Stimulated activated naive B cell treated with anti-CD40 and anti-IgM and Interleukin-4, amounts not matched to agents 10 μg/mL and 1 μg/mL and 100 μg/mL, for 72 hours (primary cell): ENCODE measurements at regions not wholly inside any gene's neighbourhood (a gene's known extent, or its start where the extent isn't known, plus 50 kb on each side); places are given as distances from the start of the nearest gene placed in this dataset.

Source experiments
- ATAC-seq, 2 donors: fragments of 150-1000 bp; cut with Tn5 transposase; replicated peaks; 2 replicates each; pipeline ENCODE4 v1.10.0; 2021; ENCODE audit warnings: moderate library complexity in 1 of 2
- DNase-seq: peaks from one replicate; pipeline ENCODE4 v3.0.0; 2021
- H3K27ac Mint-ChIP-seq: one replicate; pipeline ENCODE4 v1.8.0; 2022; ENCODE audit warnings: mild to moderate bottlenecking, mixed read lengths
- H3K27me3 Mint-ChIP-seq, 2 donors: one replicate each; pipeline ENCODE4 v1.8.0; 2022; ENCODE audit warnings: mixed read lengths in 2 of 2
- H3K36me3 Mint-ChIP-seq, 2 donors: one replicate each; pipeline ENCODE4 v1.8.0; 2022; ENCODE audit warnings: mixed read lengths in 2 of 2, mild to moderate bottlenecking in 1 of 2
- H3K4me1 Mint-ChIP-seq, 2 donors: one replicate each; pipeline ENCODE4 v1.8.0; 2022; ENCODE audit warnings: mixed read lengths in 2 of 2, mild to moderate bottlenecking in 1 of 2
- H3K4me3 Mint-ChIP-seq, 2 donors: one replicate each; pipeline ENCODE4 v1.8.0; 2022; ENCODE audit warnings: mild to moderate bottlenecking in 2 of 2, mixed read lengths in 2 of 2, moderate library complexity in 1 of 2
- H3K9me3 Mint-ChIP-seq, 2 donors: one replicate each; pipeline ENCODE4 v1.8.0; 2022; ENCODE audit warnings: mixed read lengths in 2 of 2, mild to moderate bottlenecking in 1 of 2

DNA sequence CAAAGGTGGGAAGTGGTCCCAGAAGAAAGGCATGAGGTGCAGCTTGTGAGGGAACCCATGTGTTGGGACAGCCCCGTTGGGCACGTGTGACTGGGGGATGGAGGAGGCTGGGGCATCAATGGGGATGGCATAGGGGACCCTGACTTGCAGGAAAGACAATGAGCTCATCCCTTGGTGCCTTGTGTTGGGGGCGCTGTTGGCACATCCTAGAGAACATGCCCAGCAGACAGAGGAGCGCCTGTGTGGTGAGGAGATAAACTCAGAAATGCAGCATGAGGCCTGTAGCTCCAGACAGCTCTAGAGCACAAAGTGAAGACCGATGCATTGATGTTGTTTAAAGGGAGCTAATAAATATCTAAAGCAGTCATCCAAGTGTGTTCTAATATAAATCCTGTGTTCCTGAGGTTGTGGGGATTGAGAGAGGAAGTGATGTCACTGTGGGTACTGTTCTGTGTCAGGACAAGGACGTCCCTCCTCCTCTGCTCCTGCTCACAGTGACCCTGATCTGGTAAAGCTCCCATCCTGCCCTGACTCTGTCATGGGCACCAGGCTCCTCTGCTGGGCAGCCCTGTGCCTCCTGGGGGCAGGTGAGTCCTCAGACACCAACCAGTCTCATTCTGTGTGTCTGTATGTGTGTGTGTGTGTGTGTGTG, 126.1 kb upstream of the PRSS58 start:
- H3K27ac Mint-ChIP-seq = no peak overlapping the region
- peaks cover 12 to 16% of the 10 kb centered on the region in 2 donors for H3K4me1 Mint-ChIP-seq

DNA sequence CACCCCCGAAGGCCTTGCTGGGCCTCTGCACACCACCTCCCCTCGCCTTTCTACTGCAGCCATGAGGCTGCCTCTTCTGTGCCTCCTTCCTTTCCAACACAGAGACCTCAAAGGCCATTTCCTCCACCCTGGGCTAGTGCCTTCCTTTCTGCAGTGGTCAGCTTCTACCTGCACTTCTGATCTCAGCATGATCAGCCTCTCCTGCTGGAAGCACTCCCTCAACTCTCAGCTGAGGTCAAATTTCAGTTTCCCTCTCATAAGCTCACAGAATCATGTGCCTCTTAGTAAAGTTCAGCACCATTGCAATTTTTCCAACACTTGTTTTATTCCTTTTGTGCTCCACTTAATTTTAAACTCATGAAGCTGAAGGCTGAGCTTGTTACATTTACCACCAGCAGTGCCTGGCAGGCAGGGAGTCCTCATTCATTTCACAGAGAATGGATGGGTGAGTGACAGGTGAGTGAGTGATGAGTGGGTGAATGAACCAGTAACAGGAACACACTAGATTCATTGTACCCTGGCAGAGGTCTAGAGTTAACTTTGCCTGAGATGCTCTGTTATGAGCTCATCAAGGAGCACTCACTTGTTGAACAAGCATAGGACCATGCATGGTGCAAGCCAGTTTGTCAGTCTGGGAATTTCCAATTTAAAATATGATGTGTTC, 124.0 kb upstream of the PRSS58 start:
- no peaks in the 10 kb centered on the region for H3K9me3 Mint-ChIP-seq

More for the DNA sequence above, 126.1 kb upstream of the PRSS58 start:
- Mint-ChIP-seq H3K9me3 (no peaks in the 10 kb centered on the region), H3K36me3 (no peaks in the 10 kb centered on the region), H3K27me3 (peaks cover 0 to 13% of the 10 kb centered on the region in 2 donors), H3K4me3 (peak overlapping the region; percentile 15 to 39)
- peak; percentile 42 to 45 for ATAC-seq
- DNase-seq = no peak

DNA sequence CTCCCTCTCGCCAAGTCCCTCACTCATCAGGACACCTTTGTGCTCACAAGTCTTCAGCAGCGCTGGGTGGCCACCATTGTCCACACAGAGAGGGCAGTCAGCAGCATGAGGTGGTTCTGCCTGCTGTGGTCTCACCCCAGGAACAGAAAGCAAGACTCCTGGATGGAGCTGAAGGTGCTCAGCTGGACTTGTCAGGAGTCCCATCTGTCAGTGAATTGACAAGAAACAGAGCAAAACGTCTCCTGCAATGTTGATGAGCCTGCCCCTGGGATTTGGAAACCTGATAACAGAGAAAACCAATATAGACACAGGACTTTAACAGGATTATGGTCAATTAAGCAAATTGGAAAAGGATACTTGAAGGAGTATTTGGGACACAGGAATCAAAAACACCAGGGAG, 122.2 kb upstream of the PRSS58 start:
- H3K4me1 Mint-ChIP-seq = peaks cover 12 to 16% of the 10 kb centered on the region in 2 donors
- no peaks in the 10 kb centered on the region for H3K9me3 Mint-ChIP-seq
- H3K27me3 Mint-ChIP-seq = peaks cover 6 to 13% of the 10 kb centered on the region in 2 donors
- no peak overlapping the region for H3K27ac Mint-ChIP-seq
- ATAC-seq (no peak), DNase-seq (no peak)
- no peaks in the 10 kb centered on the region for H3K36me3 Mint-ChIP-seq
- H3K4me3 Mint-ChIP-seq = no peak overlapping the region

More for the DNA sequence above, 124.0 kb upstream of the PRSS58 start:
- DNase-seq = no peak
- no peak overlapping the region for H3K4me3 Mint-ChIP-seq
- H3K36me3 Mint-ChIP-seq = no peaks in the 10 kb centered on the region
- peaks cover 0 to 13% of the 10 kb centered on the region in 2 donors for H3K27me3 Mint-ChIP-seq
- ATAC-seq = no peak
- H3K4me1 Mint-ChIP-seq = peaks cover 12 to 16% of the 10 kb centered on the region in 2 donors
- no peak overlapping the region for H3K27ac Mint-ChIP-seq

DNA sequence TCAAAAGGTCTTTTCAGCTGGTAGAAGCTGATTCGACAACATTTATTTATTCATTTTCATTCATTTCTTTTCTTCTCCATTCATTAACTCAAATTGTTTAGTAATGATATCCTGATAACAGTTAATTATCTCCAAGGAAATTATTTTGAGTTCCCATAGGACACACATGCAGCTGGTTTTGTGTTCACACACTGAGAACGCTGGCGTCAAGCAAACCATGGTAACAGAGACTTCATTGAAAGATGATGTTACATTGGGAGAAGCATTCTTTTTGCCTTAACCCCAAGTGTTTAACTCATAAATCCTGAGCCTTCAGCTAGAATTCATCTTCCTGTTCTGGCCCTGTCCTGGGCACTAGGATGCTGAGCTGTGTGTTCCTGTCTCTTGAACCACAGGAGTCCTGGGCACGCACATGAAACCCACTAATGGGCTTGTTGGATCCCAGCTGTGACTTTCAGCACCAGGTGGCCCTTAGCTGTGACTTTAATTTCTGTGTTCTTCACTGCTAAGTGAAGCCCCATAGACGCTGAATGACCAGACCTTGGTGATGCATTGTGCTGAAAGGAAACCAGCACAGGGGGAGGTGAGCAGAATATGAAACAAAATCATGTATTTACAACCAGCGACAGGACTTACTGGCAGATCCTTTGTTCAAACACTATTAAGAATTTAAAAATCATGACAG, 121.5 kb upstream of the PRSS58 start:
- no peaks in the 10 kb centered on the region for H3K9me3 Mint-ChIP-seq
- peaks cover 6 to 13% of the 10 kb centered on the region in 2 donors for H3K27me3 Mint-ChIP-seq
- no peak overlapping the region for H3K4me3 Mint-ChIP-seq
- ATAC-seq = no peak
- no peaks in the 10 kb centered on the region for H3K36me3 Mint-ChIP-seq
- peaks cover 7 to 9% of the 10 kb centered on the region in 2 donors for H3K4me1 Mint-ChIP-seq
- H3K27ac Mint-ChIP-seq = no peak overlapping the region
- no peak for DNase-seq

DNA sequence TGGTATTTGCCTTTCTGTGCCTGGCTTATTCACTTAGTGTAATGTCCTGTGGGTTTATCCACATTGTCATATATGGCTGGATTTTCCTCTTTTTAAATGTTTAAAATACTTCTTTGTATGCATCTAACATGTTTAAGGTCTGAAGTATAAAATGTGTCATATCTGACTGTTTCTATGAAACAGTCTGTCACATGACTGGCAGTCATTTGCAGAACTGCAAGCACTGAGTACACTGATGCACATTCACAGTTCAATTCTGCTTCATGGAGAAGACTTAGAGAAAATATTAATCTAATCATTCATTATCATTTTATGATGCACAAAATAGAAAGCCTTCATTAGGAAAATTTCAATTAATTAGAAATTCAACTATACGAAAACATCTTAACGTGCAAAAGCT, 119.7 kb upstream of the PRSS58 start:
- no peak for DNase-seq
- H3K4me3 Mint-ChIP-seq = no peak overlapping the region
- ATAC-seq = no peak
- no peaks in the 10 kb centered on the region for H3K36me3 Mint-ChIP-seq
- H3K4me1 Mint-ChIP-seq = no peaks in the 10 kb centered on the region
- H3K27ac Mint-ChIP-seq = no peak overlapping the region
- H3K9me3 Mint-ChIP-seq = no peaks in the 10 kb centered on the region
- peaks cover 6 to 7% of the 10 kb centered on the region in 2 donors for H3K27me3 Mint-ChIP-seq

DNA sequence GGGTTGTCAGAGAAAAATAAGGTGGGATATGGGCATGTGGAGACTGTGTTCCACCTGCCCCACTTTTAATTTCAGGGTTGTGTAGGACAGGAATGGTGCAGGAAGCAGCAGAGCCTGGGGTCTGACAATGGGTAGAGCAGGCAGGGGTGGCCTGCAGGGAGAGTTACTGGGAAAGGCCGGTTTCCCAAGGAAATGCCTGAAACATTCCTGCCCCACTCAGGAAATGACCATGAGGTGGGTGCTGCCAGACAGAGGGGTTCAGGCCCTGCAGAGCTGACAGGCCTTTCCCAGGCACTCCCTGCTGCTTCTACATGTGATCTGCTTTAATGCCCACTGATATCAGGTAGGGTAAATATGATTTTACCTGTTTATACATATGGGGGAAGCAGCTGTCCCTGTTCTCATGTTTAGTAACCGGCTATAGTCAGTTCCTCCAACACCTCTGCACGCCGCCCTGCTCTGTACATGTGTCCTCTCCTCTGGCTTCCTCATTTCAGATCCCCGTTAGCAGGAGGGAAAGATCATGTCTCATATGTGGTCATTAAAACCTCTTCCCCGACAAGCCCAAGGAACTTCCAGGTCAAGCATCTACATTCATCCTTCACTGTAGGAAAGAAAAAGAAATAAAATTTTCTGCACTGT, 118.6 kb upstream of the PRSS58 start:
- ATAC-seq (peak; percentile 63 to 68), DNase-seq (no peak)
- Mint-ChIP-seq H3K4me3 (no peak overlapping the region), H3K27ac (no peak overlapping the region), H3K9me3 (no peaks in the 10 kb centered on the region), H3K36me3 (no peaks in the 10 kb centered on the region), H3K27me3 (peaks cover 2 to 9% of the 10 kb centered on the region in 2 donors), H3K4me1 (no peaks in the 10 kb centered on the region)

DNA sequence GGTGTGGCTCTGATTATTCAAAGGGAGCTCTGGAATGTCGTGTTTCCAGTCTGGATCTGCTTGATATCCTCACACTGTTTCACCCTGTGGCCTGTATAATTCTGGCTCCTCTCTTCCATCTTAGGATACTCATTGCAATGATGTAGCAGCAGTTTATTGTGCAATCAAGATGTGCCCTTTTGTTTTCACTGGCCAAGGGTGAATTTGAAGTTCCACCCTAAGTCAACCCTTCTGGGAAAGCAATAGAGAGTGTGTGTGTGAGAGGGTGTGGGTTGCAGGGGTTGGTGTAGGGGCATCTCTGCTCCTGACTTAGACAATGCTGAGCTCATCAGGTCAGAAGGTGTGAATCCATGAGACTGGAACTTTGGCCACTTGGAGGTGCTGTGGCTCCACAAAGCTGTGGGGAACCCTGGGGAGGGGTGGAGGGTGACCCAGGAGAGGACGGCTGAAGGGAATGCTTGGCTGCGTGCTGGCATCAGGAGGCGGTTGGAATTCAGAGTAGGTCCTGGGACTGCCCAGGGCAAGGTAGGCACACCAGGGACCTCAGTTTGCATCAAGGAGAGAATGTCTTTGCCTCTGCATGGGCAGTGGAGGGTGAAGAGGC, 118.0 kb upstream of the PRSS58 start:
- Mint-ChIP-seq H3K36me3 (no peaks in the 10 kb centered on the region), H3K4me3 (no peak overlapping the region), H3K9me3 (no peaks in the 10 kb centered on the region), H3K4me1 (no peaks in the 10 kb centered on the region), H3K27ac (no peak overlapping the region), H3K27me3 (peaks cover 0 to 9% of the 10 kb centered on the region in 2 donors)
- no peak for DNase-seq
- ATAC-seq = peak in 1 of 2 donors; percentile 38

DNA sequence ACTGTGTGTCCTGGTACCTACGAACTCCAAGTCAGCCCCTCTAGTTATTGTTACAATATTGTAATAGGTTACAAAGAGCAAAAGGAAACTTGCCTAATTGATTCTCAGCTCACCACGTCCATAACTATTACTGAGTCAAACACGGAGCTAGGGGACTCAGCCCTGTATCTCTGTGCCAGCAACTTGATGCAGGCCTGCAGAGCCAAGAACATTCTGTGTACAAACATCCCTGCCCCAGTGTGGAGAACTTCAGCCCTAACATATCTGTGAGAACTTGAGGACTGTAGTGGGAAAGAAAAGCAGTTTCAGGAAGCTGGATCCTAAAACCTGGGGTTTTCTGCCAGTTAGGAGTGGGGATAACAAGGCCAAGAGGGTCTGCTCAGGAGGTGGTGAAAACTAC, 114.9 kb upstream of the PRSS58 start:
- Mint-ChIP-seq H3K27me3 (peaks cover 0 to 9% of the 10 kb centered on the region in 2 donors), H3K36me3 (no peaks in the 10 kb centered on the region), H3K4me1 (no peaks in the 10 kb centered on the region), H3K9me3 (peaks cover 5 to 16% of the 10 kb centered on the region in 2 donors), H3K4me3 (no peak overlapping the region), H3K27ac (no peak overlapping the region)
- no peak for DNase-seq
- no peak for ATAC-seq

DNA sequence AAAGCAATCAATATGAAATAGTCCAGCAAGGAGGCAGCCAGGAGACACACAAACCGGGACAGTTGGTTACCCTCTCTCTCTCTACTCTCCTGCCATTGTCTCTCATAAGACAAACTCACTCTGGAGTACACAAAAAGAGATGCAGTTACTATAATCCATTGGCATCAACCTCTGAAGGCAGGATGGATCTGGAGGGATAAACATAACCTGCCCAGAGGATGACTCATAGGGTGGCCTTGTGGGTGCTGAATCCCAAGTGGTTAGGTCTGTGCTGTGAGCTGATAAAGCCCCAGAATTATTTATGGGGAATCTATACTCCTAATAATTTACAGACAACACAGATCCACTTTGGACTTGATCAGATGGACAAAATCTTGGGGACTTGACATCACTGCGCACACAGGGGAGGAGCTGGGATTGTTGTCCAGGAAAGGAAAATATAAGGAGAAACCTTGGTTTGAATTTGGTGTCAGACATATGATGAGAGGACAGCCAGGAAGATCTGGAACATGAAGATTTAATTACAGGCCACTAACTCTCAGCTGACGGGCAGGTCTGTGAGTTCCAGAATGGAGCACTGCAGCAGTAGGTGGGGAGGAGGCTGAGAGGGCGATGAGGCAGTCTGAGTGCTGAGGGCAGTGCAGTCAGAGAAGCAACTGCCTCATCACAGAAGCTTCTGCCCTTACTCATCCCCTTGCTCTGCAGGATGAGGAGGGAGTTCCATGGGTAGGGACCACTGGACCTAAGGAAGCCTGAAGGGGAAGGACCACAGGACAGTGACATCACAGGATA, 113.9 kb upstream of the PRSS58 start:
- Mint-ChIP-seq H3K4me3 (no peak overlapping the region), H3K4me1 (no peaks in the 10 kb centered on the region)

DNA sequence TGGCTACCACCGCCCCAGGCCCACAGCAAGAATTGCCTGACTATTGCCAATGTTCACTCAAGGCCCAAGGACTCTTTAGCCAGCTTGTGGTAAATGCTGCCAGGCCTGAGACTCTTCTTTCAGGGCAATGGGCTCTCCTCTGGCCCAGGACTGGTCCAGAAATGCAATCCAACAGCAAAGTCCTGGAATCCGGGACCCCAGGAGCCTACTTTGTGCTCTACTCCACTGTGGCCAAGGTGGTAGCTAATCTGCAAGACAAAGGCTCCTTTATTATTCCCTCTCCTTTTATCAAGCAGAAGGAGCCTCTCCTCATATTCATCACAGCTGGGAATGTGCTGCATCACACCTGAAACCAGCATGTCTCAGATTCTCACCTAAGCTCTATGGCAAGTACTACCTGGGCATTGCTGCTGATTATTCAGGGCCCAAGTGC, 107.6 kb upstream of the PRSS58 start:
- no peak for ATAC-seq
- peaks cover 10 to 27% of the 10 kb centered on the region in 2 donors for H3K9me3 Mint-ChIP-seq
- H3K27me3 Mint-ChIP-seq = peaks cover 11 to 12% of the 10 kb centered on the region in 2 donors

More for the DNA sequence above, 113.9 kb upstream of the PRSS58 start:
- H3K36me3 Mint-ChIP-seq = no peaks in the 10 kb centered on the region
- H3K9me3 Mint-ChIP-seq = peaks cover 5 to 17% of the 10 kb centered on the region in 2 donors
- ATAC-seq (no peak), DNase-seq (no peak)
- H3K27me3 Mint-ChIP-seq = peaks cover 0 to 9% of the 10 kb centered on the region in 2 donors
- no peak overlapping the region for H3K27ac Mint-ChIP-seq

DNA sequence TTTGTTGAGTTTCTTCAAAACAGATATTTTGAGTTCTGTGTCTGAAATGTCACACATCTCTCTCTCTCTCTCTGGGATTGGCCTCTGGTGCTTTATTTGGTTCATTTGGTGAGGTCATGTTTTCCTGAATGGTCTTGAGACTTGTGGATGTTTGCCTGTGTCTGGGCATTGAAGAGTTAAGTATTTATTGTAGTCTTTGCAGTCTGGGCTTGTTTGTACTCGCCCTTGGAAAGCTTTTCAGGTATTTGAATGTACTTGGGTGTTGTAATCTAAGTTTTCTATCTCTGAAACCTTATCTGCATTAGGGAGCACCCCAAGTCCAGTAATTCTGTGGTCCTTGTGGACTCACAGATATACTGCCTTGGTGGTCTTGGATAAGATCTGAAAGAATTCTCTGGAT, 106.7 kb upstream of the PRSS58 start:
- Mint-ChIP-seq H3K27ac (no peak overlapping the region), H3K4me3 (no peak overlapping the region), H3K9me3 (peaks cover 9 to 26% of the 10 kb centered on the region in 2 donors), H3K27me3 (peaks cover 11 to 12% of the 10 kb centered on the region in 2 donors), H3K36me3 (no peaks in the 10 kb centered on the region), H3K4me1 (no peaks in the 10 kb centered on the region)
- ATAC-seq (no peak), DNase-seq (no peak)

More for the DNA sequence above, 107.6 kb upstream of the PRSS58 start:
- Mint-ChIP-seq H3K36me3 (no peaks in the 10 kb centered on the region), H3K4me1 (no peaks in the 10 kb centered on the region), H3K4me3 (no peak overlapping the region), H3K27ac (no peak overlapping the region)
- DNase-seq = no peak

DNA sequence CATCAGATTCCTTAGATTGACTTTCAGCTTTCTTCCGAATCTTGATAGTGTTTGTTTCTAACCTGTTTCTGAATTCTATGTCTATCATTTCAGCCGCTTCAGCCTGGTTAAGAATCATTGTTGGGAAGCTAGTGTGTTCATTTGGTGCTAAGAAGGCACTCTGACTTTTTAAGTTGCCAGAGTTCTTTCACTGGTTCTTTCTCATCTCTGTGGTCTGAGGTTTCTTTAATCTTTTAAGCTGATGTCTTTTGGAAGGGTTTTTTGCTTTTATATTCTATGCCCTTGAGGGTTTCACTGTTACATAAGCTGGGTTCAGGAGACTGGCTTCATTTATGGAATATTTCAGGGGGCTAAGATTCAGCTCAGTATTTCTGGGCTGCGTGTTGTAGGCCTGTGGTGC, 104.5 kb upstream of the PRSS58 start:
- no peaks in the 10 kb centered on the region for H3K36me3 Mint-ChIP-seq
- no peak overlapping the region for H3K4me3 Mint-ChIP-seq
- H3K27ac Mint-ChIP-seq = no peak overlapping the region
- H3K9me3 Mint-ChIP-seq = peaks cover 5 to 11% of the 10 kb centered on the region in 2 donors
- peaks cover 4 to 7% of the 10 kb centered on the region in 2 donors for H3K4me1 Mint-ChIP-seq
- ATAC-seq = no peak
- H3K27me3 Mint-ChIP-seq = peaks cover 11 to 16% of the 10 kb centered on the region in 2 donors
- DNase-seq = no peak

DNA sequence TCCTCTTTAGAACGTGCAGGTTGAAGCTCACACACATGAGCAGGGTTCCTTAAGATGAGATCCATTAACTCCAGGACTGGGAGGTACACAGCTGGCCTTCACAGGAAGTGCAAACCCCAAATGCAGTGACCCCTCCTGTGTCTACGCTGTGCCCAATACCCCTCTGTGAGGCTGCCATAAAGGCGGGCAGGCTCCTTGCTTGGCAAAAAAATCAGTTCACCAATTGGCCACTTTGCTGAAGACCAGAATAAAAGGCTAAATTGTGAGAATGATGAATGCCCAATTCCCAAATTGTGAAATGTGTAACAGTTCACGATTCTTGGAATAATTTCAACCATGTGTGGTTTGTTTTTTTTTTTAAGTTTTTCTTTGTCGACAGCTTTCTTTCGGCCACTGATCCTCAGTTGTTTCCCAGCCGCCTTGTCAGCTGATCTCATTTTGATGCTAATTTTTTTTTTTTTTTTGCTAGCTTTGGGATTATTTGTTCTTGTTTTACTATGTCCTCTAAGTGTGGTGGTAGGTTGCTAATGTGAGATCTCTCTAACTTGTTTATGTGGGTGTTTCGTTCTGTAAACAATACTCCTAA, 101.9 kb upstream of the PRSS58 start:
- H3K27ac Mint-ChIP-seq = no peak overlapping the region
- H3K36me3 Mint-ChIP-seq = no peaks in the 10 kb centered on the region
- no peak overlapping the region for H3K4me3 Mint-ChIP-seq
- peaks cover 4 to 7% of the 10 kb centered on the region in 2 donors for H3K4me1 Mint-ChIP-seq
- H3K9me3 Mint-ChIP-seq = peaks cover 2 to 8% of the 10 kb centered on the region in 2 donors
- DNase-seq (no peak), ATAC-seq (no peak)
- H3K27me3 Mint-ChIP-seq = peaks cover 11 to 16% of the 10 kb centered on the region in 2 donors
